B cell (primary cell): ENCODE measurements at regions not wholly inside any gene's neighbourhood (a gene's known extent, or its start where the extent isn't known, plus 50 kb on each side); places are given as distances from the start of the nearest gene placed in this dataset.

Experiments
- ATAC-seq: fragments of 200-7000 bp; cut with Tn5 transposase; one replicate; pipeline ENCODE4 v1.10.0; 2021; ENCODE audit warnings: low read depth, mild to moderate bottlenecking, moderate number of reproducible peaks, moderate library complexity
- CTCF ChIA-PET: fragments of 350-600 bp; sonication (Branson Sonifier 250); formaldehyde crosslinking; loops from one replicate; lab custom pipeline; 2021; ENCODE audit warnings: antibody characterized with exemption, inconsistent platforms; lab: Charles Lee
- POLR2A ChIA-PET: fragments of 350-600 bp; sonication (Branson Sonifier 250); formaldehyde crosslinking; loops from one replicate; lab custom pipeline; 2021; ENCODE audit warnings: antibody characterized with exemption; lab: Charles Lee
- DNase-seq: peaks from one replicate; pipeline ENCODE4 v3.0.0; 2013
- H2AFZ ChIP-seq: 2 replicates; pipeline ENCODE4 v1.6.1; 2012; ENCODE audit warnings: mild to moderate bottlenecking, low read depth, low read length; ENCODE audit not compliant: insufficient read depth, poor library complexity, severe bottlenecking
- H3K27ac ChIP-seq, 2 donors: 1 replicate in 1 of 2; 2 replicates in 1 of 2; pipeline ENCODE4 v1.5.1; 2012 to 2013; ENCODE audit warnings: low read length in 2 of 2, mild to moderate bottlenecking in 2 of 2, moderate library complexity in 1 of 2
- H3K27me3 ChIP-seq, 4 experiments: fragments of 200-600 bp in 1 of 4; sonication (generic) in 1 of 4; replicated peaks in 1 of 4; 1 replicate in 2 of 4; 2 replicates in 2 of 4; pipeline versions ENCODE4 v1.6.1 to v1.7.0; 2013 to 2016; ENCODE audit warnings: low read length in 3 of 4, mild to moderate bottlenecking in 2 of 4, mixed read lengths in 1 of 4, moderate library complexity in 1 of 4; ENCODE audit not compliant: insufficient read depth in 4 of 4, control insufficient read depth in 3 of 4; ENCODE audit errors: control extremely low read depth in 1 of 4
- H3K36me3 ChIP-seq, 2 experiments: replicated peaks in 1 of 2; 1 replicate in 1 of 2; 2 replicates in 1 of 2; pipeline versions ENCODE4 v1.6.1 to v1.7.1; 2013; ENCODE audit warnings: low read length in 1 of 2; ENCODE audit not compliant: insufficient read depth in 2 of 2, control insufficient read depth in 1 of 2; ENCODE audit errors: control extremely low read depth in 1 of 2, extremely low read depth in 1 of 2
- H3K4me1 ChIP-seq, 2 donors: fragments of 200-600 bp in 1 of 2; sonication (generic) in 1 of 2; 1 replicate in 1 of 2; 2 replicates in 1 of 2; pipeline versions ENCODE4 v1.5.1 to v1.6.1; 2013 to 2017; ENCODE audit warnings: low read length in 2 of 2; ENCODE audit not compliant: control insufficient read depth in 2 of 2, insufficient read depth in 2 of 2
- H3K4me2 ChIP-seq: replicated peaks from 2 replicates; pipeline ENCODE3; 2012; ENCODE audit warnings: mild to moderate bottlenecking, low read depth, low read length; ENCODE audit not compliant: poor library complexity, severe bottlenecking
- H3K4me3 ChIP-seq, 5 experiments: fragments of 200-600 bp in 1 of 5; sonication (generic) in 1 of 5; 1 replicate in 3 of 5; 2 replicates in 2 of 5; pipeline versions ENCODE4 v1.5.1 to v1.7.0; 2011 to 2016; ENCODE audit warnings: low read length in 4 of 5, mild to moderate bottlenecking in 4 of 5, low read depth in 2 of 5, control low read depth in 1 of 5, moderate library complexity in 1 of 5; ENCODE audit not compliant: insufficient read depth in 1 of 5; ENCODE audit errors: control extremely low read depth in 1 of 5, extremely low read depth in 1 of 5
- H3K79me2 ChIP-seq: fragments of 200-600 bp; sonication (generic); one replicate; pipeline ENCODE4 v1.6.0; 2016; ENCODE audit warnings: low read length; ENCODE audit not compliant: control insufficient read depth, insufficient read depth
- H3K9ac ChIP-seq: fragments of 200-600 bp; sonication (generic); 2 replicates; pipeline ENCODE4 v1.6.1; 2017; ENCODE audit warnings: mild to moderate bottlenecking, low read length, moderate library complexity
- H3K9me3 ChIP-seq, 3 donors: one replicate each; pipeline versions ENCODE4 v1.6.1 to v1.7.1; 2013; ENCODE audit warnings: low read length in 2 of 3; ENCODE audit not compliant: control insufficient read depth in 2 of 3, insufficient read depth in 1 of 3; ENCODE audit errors: control extremely low read depth in 1 of 3
- H4K20me1 ChIP-seq: 2 replicates; pipeline ENCODE4 v1.6.0; 2012; ENCODE audit warnings: mild to moderate bottlenecking, low read length; ENCODE audit not compliant: insufficient read depth, control insufficient read depth, poor library complexity, severe bottlenecking
- H3K27ac Mint-ChIP-seq: one replicate; pipeline ENCODE4 v1.8.0; 2021; ENCODE audit warnings: mixed read lengths
- H3K27me3 Mint-ChIP-seq: one replicate; pipeline ENCODE4 v1.8.0; 2021; ENCODE audit warnings: mixed read lengths
- H3K4me1 Mint-ChIP-seq: one replicate; pipeline ENCODE4 v1.8.0; 2021; ENCODE audit warnings: mixed read lengths
- H3K4me3 Mint-ChIP-seq: one replicate; pipeline ENCODE4 v1.8.0; 2021; ENCODE audit warnings: mixed read lengths
- H3K9me3 Mint-ChIP-seq: one replicate; pipeline ENCODE4 v1.8.0; 2022; ENCODE audit warnings: mixed read lengths; ENCODE audit not compliant: insufficient read depth
- CTCF ChIP-seq: fragments of 200-600 bp; IDR thresholded peaks from one replicate; pipeline ENCODE4 v1.8.0; 2022; ENCODE audit warnings: antibody characterized with exemption, mild to moderate bottlenecking
- EZH2 ChIP-seq: IDR thresholded peaks from 2 replicates; pipeline ENCODE4 v1.6.1; 2012; ENCODE audit warnings: borderline replicate concordance, low read depth, mild to moderate bottlenecking, moderate library complexity, low read length; ENCODE audit not compliant: insufficient read depth, poor library complexity, severe bottlenecking
- WGBS: methylation state at CpG from one replicate; pipeline ENCODE4 v1.1.5; 2013; ENCODE audit warnings: missing lambda C conversion rate; ENCODE audit not compliant: insufficient coverage; 5-methylcytosine and 5-hydroxymethylcytosine counted together
- intact Hi-C: fragments of 100-400 bp; cut with micrococcal nuclease; formaldehyde crosslinking; loops from one replicate; pipeline ENCODE4 v1.10.0; 2022

DNA sequence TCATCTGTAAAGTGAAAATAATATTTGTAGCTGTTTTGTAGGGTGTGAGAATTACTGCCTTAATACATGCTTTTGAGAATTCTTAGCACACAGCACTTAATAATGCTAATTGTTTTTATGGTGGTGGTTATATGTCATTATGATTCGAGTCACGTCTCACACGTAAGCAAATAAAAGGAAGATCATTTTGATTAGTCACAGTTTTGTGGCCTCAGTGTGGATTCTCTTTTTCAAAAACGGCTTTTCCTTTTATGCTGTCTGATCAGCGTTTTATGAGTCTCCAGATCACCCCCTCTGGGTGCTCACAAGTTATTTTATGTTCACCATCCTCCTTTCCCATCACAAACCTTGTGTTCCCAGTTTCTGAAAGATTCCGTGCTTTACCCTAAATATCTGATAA is 255.6 kb upstream of the CNTN4 start:
- Mint-ChIP-seq H3K4me1 (no peaks in the 10 kb centered on the region), H3K27ac (no peak overlapping the region), H3K4me3 (no peak overlapping the region), H3K9me3 (peaks cover 2% of the 10 kb centered on the region), H3K27me3 (no peaks in the 10 kb centered on the region)
- H3K9me3 ChIP-seq, result no peaks in the 10 kb centered on the region
- H3K36me3 ChIP-seq, result no peaks in the 10 kb centered on the region
- DNase-seq, result no peak
- TF ChIP-seq EZH2 (no peak), CTCF (no peak)
- no peak overlapping the region for H3K4me3 ChIP-seq
- intact Hi-C loops, result no loop called here
- H3K9ac ChIP-seq, result no peak overlapping the region
- no peaks in the 10 kb centered on the region for H3K79me2 ChIP-seq
- 78% methylated on average over 3 of the region's 6 CpGs for WGBS
- no peak overlapping the region for H3K27ac ChIP-seq
- no peak overlapping the region for H2AFZ ChIP-seq
- ChIA-PET CTCF (no interaction called here), POLR2A (no interaction called here)
- H3K4me2 ChIP-seq, result no peak overlapping the region
- H3K4me1 ChIP-seq, result no peaks in the 10 kb centered on the region
- H3K27me3 ChIP-seq, result no peaks in the 10 kb centered on the region
- ATAC-seq, result no peak
- H4K20me1 ChIP-seq, result no peaks in the 10 kb centered on the region

- TF ChIP-seq EZH2, result no peak
- no peak for TF ChIP-seq CTCF
- no peak for DNase-seq
- intact Hi-C loops, result no loop called here
- H3K79me2 ChIP-seq, result no peaks in the 10 kb centered on the region
- Mint-ChIP-seq H3K27me3 (no peaks in the 10 kb centered on the region), H3K9me3 (peaks cover 4% of the 10 kb centered on the region), H3K4me3 (no peak overlapping the region), H3K4me1 (no peaks in the 10 kb centered on the region), H3K27ac (no peak overlapping the region)
- H3K9me3 ChIP-seq, result no peaks in the 10 kb centered on the region
- no peak overlapping the region for H3K9ac ChIP-seq
- ChIA-PET POLR2A (no interaction called here), CTCF (no interaction called here)
- 100% methylated on average over 1 of the region's 3 CpGs for WGBS
- H3K27ac ChIP-seq, result no peak overlapping the region
- ATAC-seq, result no peak
- no peaks in the 10 kb centered on the region for H3K27me3 ChIP-seq
- H3K36me3 ChIP-seq, result no peaks in the 10 kb centered on the region
- no peak overlapping the region for H2AFZ ChIP-seq
- no peaks in the 10 kb centered on the region for H4K20me1 ChIP-seq
- no peaks in the 10 kb centered on the region for H3K4me1 ChIP-seq
- H3K4me2 ChIP-seq, result no peak overlapping the region
- no peak overlapping the region for H3K4me3 ChIP-seq
These were observed 251.1 kb upstream of the CNTN4 start for GRCh38 chr3:1847571-1847970.
